GM23248 (cell line): ENCODE measurements at regions not wholly inside any gene's neighbourhood (a gene's known extent, or its start where the extent isn't known, plus 50 kb on each side); places are given as distances from the start of the nearest gene placed in this dataset.
A peak's percentile ranks its signal among the peaks of the same experiment; 100 is the strongest.

Source experiments
- DNase-seq: peaks from one replicate; pipeline ENCODE4 v3.0.0-alpha.2; 2015
- H2AFZ ChIP-seq: fragments of 200-600 bp; sonication (generic); 2 replicates; pipeline ENCODE4 v1.6.1; 2016; ENCODE audit warnings: antibody characterized with exemption
- H3F3A ChIP-seq: fragments of 200-600 bp; sonication (generic); 2 replicates; pipeline ENCODE4 v1.6.1; 2016; ENCODE audit warnings: mild to moderate bottlenecking, antibody characterized with exemption, mixed run types; ENCODE audit not compliant: insufficient read depth
- H3K27ac ChIP-seq: fragments of 200-600 bp; sonication (generic); 2 replicates; pipeline ENCODE4 v1.5.1; 2016; ENCODE audit warnings: mild to moderate bottlenecking
- H3K27me3 ChIP-seq: fragments of 200-600 bp; sonication (generic); replicated peaks from 2 replicates; pipeline ENCODE4 v1.6.1; 2016; ENCODE audit warnings: mild to moderate bottlenecking; ENCODE audit not compliant: insufficient read depth
- H3K36me3 ChIP-seq: fragments of 200-600 bp; sonication (generic); 2 replicates; pipeline ENCODE4 v1.6.1; 2016; ENCODE audit warnings: low read depth, mild to moderate bottlenecking
- H3K4me1 ChIP-seq: fragments of 200-600 bp; sonication (generic); 2 replicates; pipeline ENCODE4 v1.6.1; 2016; ENCODE audit warnings: mild to moderate bottlenecking; ENCODE audit not compliant: insufficient read depth
- H3K4me2 ChIP-seq: fragments of 200-600 bp; sonication (generic); one replicate; pipeline ENCODE4 v1.6.1; 2016; ENCODE audit warnings: mild to moderate bottlenecking; ENCODE audit not compliant: unreplicated experiment
- H3K4me3 ChIP-seq: fragments of 200-600 bp; sonication (generic); 2 replicates; pipeline ENCODE4 v1.5.1; 2016; ENCODE audit warnings: mild to moderate bottlenecking
- H3K79me2 ChIP-seq: fragments of 200-600 bp; sonication (generic); 2 replicates; pipeline ENCODE4 v1.6.1; 2016; ENCODE audit warnings: mild to moderate bottlenecking; ENCODE audit not compliant: insufficient read depth
- H3K9ac ChIP-seq: fragments of 200-600 bp; sonication (generic); 2 replicates; pipeline ENCODE4 v1.6.1; 2016; ENCODE audit warnings: mild to moderate bottlenecking
- H3K9me2 ChIP-seq: fragments of 200-600 bp; sonication (generic); 2 replicates; pipeline ENCODE4 v1.6.1; 2016; ENCODE audit warnings: mixed run types, mild to moderate bottlenecking, moderate library complexity; ENCODE audit not compliant: insufficient read depth
- H3K9me3 ChIP-seq: fragments of 200-600 bp; sonication (generic); one replicate; pipeline ENCODE4 v1.6.1; 2017; ENCODE audit warnings: low read depth
- H4K20me1 ChIP-seq: fragments of 200-600 bp; sonication (generic); 2 replicates; pipeline ENCODE4 v1.6.0; 2016; ENCODE audit not compliant: insufficient read depth
- EZH2 ChIP-seq: fragments of 200-600 bp; sonication (generic); IDR thresholded peaks from 2 replicates; pipeline ENCODE4 v1.6.1; 2018; ENCODE audit warnings: antibody characterized with exemption, mild to moderate bottlenecking; ENCODE audit not compliant: insufficient read depth, poor library complexity, severe bottlenecking
- EZH2phosphoT487 ChIP-seq: fragments of 200-600 bp; sonication (generic); IDR thresholded peaks from 2 replicates; pipeline ENCODE4 v1.6.1; 2018; ENCODE audit warnings: antibody characterized with exemption, moderate library complexity, mild to moderate bottlenecking, low read depth; ENCODE audit not compliant: insufficient read depth
- WGBS, 2 experiments: methylation state at CpG; one replicate each; pipeline ENCODE4 v1.1.6; 2015 to 2017; ENCODE audit warnings: low lambda C conversion rate in 2 of 2, low coverage in 1 of 2; ENCODE audit errors: missing lambda C conversion rate in 2 of 2; 5-methylcytosine and 5-hydroxymethylcytosine counted together
- in situ Hi-C: fragments of 300-500 bp; cut with MboI; formaldehyde crosslinking; loops from 2 replicates; pipeline ENCODE4 v1.15.0; 2020

DNA sequence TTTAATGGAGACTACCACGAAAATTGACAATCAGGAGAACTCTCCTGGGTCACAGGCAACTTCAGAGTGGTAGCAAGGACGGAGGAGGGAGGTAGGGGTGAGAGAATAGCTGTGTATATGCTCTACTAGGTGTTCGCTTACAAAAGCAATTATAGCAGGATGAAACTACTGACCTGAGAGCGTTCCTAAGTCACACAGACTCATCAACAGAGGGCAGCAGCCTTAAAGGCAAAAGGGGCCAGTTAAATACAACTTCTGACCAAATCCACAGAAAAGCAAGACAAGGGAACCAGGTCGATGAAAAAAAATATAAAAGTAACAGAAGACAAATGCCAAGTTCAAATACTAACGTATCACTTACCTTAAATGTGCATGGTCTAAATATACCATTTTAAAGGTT, 894.6 kb downstream of the PLOD2 start:
- no peaks in the 10 kb centered on the region for H4K20me1 ChIP-seq
- no peaks in the 10 kb centered on the region for H3F3A ChIP-seq
- H3K9ac ChIP-seq, result no peak overlapping the region
- H3K36me3 ChIP-seq, result no peaks in the 10 kb centered on the region
- H3K4me2 ChIP-seq, result no peak overlapping the region
- H3K27me3 ChIP-seq, result no peaks in the 10 kb centered on the region
- no peak for TF ChIP-seq EZH2
- H3K9me2 ChIP-seq, result no peaks in the 10 kb centered on the region
- H3K9me3 ChIP-seq, result no peaks in the 10 kb centered on the region
- in situ Hi-C loops, result no loop called here
- H3K4me3 ChIP-seq, result no peak overlapping the region
- 9 to 10% methylated on average over 6 of the region's 6 CpGs for WGBS, 2 experiments
- DNase-seq, result no peak
- no peak overlapping the region for H3K27ac ChIP-seq
- no peak overlapping the region for H2AFZ ChIP-seq
- H3K4me1 ChIP-seq, result no peaks in the 10 kb centered on the region
- H3K79me2 ChIP-seq, result no peaks in the 10 kb centered on the region

GRCh38 chr3:145269106-145269505, 891.9 kb downstream of the PLOD2 start:
- Histone ChIP-seq H3K79me2 (no peaks in the 10 kb centered on the region), H3K9me3 (no peaks in the 10 kb centered on the region), H3K4me2 (no peak overlapping the region), H3K9ac (no peak overlapping the region), H3F3A (no peaks in the 10 kb centered on the region), H4K20me1 (no peaks in the 10 kb centered on the region), H3K4me3 (no peak overlapping the region), H3K27me3 (no peaks in the 10 kb centered on the region), H3K36me3 (no peaks in the 10 kb centered on the region), H3K4me1 (no peaks in the 10 kb centered on the region), H2AFZ (no peak overlapping the region), H3K9me2 (no peaks in the 10 kb centered on the region), H3K27ac (no peak overlapping the region)
- no peak for DNase-seq
- TF ChIP-seq EZH2phosphoT487, result no peak
- TF ChIP-seq EZH2, result no peak
- WGBS, 2 experiments, result 28 to 33% methylated on average over 3 of the region's 3 CpGs
- in situ Hi-C loops, result no loop called here

DNA sequence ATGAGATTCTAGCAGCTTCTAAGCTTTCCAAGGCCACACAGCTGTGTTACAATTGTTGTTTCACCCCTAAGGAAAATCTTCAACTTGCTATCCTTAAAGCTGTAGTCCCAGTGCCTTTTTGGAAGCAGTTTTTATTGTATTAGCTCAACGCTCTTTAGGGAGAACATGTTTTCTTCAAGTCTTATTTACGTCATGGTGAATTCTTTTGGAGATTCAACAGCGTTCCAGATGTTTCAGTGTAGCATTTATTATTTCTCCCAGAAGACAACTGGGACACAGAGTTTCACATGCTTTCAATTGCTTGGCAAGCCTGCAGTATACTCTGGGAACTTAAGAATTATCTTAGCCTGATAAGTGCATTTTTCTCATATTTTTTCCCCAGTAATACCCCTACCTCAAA, 888.3 kb downstream of the PLOD2 start:
- TF ChIP-seq EZH2phosphoT487, result no peak
- TF ChIP-seq EZH2, result no peak
- H3K4me3 ChIP-seq, result no peak overlapping the region
- H3K27ac ChIP-seq, result no peak overlapping the region
- in situ Hi-C loops, result no loop called here
- no peak overlapping the region for H3K9ac ChIP-seq
- no peaks in the 10 kb centered on the region for H3K4me1 ChIP-seq
- H3K36me3 ChIP-seq, result no peaks in the 10 kb centered on the region
- DNase-seq, result peak; percentile 2
- no peaks in the 10 kb centered on the region for H3K9me2 ChIP-seq
- no peaks in the 10 kb centered on the region for H3K79me2 ChIP-seq
- 0 to 2% methylated on average over 3 of the region's 3 CpGs for WGBS, 2 experiments
- no peak overlapping the region for H2AFZ ChIP-seq
- H3K9me3 ChIP-seq, result no peaks in the 10 kb centered on the region
- H3K4me2 ChIP-seq, result no peak overlapping the region
- no peaks in the 10 kb centered on the region for H3K27me3 ChIP-seq
- H3F3A ChIP-seq, result no peaks in the 10 kb centered on the region
- no peaks in the 10 kb centered on the region for H4K20me1 ChIP-seq

DNA sequence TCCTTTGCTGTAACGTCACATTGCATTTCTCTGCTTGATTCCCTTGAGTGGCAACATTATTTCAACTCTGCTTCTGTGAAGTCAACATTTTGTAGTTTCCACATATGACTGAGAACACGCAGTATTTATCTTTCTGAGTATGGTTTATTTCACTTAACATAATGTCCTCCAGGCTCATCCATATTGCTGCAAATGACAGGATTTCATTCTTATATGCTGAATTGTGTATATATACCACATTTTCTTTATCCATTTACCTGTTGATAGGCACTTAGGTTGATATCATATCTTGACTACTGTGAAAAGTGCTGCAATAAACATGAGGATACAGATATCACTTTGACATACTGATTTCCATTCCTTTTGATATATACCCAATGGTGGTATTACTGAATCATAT, 878.5 kb downstream of the PLOD2 start:
- Histone ChIP-seq H3K9me3 (no peaks in the 10 kb centered on the region), H2AFZ (no peak overlapping the region), H3K4me1 (no peaks in the 10 kb centered on the region), H3K36me3 (no peaks in the 10 kb centered on the region), H3K9me2 (no peaks in the 10 kb centered on the region), H3K79me2 (no peaks in the 10 kb centered on the region), H4K20me1 (no peaks in the 10 kb centered on the region), H3K9ac (no peak overlapping the region), H3K4me3 (no peak overlapping the region), H3K4me2 (no peak overlapping the region), H3K27me3 (no peaks in the 10 kb centered on the region), H3K27ac (no peak overlapping the region), H3F3A (no peaks in the 10 kb centered on the region)
- TF ChIP-seq EZH2phosphoT487, result no peak
- no peak for TF ChIP-seq EZH2
- in situ Hi-C loops, result no loop called here
- DNase-seq, result no peak
- 34% methylated on average over 2 of the region's 2 CpGs for WGBS, 2 experiments

DNA sequence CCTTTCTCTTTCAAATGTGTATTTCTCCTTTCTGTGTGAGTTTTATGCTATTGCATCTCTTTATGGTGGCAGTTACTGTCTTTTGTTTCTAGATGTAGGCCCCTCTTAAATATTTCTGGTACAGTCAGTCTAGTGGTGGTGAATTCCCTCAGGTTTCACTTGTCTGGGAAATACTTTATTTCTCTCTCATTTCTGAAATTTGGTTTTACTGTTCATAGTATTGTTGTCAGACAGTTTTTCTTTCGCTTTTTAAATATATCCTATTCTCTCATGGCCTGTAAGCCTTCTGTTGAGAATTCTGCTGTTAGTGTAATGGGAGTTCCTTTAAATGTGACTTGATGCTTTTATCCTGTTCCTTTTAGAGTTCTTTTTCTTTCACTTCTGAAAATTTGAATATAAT, 874.0 kb downstream of the PLOD2 start:
- no peaks in the 10 kb centered on the region for H3K9me2 ChIP-seq
- in situ Hi-C loops, result no loop called here
- H3F3A ChIP-seq, result no peaks in the 10 kb centered on the region
- H3K4me3 ChIP-seq, result no peak overlapping the region
- H3K27ac ChIP-seq, result no peak overlapping the region
- 24 to 27% methylated on average over 1 of the region's 1 CpG for WGBS, 2 experiments
- H2AFZ ChIP-seq, result no peak overlapping the region
- no peaks in the 10 kb centered on the region for H3K4me1 ChIP-seq
- H3K9me3 ChIP-seq, result no peaks in the 10 kb centered on the region
- no peaks in the 10 kb centered on the region for H3K79me2 ChIP-seq
- no peak for DNase-seq
- H3K4me2 ChIP-seq, result no peak overlapping the region
- no peak overlapping the region for H3K9ac ChIP-seq
- no peaks in the 10 kb centered on the region for H4K20me1 ChIP-seq
- no peak for TF ChIP-seq EZH2phosphoT487
- H3K27me3 ChIP-seq, result no peaks in the 10 kb centered on the region
- H3K36me3 ChIP-seq, result no peaks in the 10 kb centered on the region
